Activated CD8-positive, alpha-beta memory T cell treated with anti-CD3 and anti-CD28 coated beads for 36 hours (primary cell): ENCODE measurements at regions not wholly inside any gene's neighbourhood (a gene's known extent, or its start where the extent isn't known, plus 50 kb on each side); places are given as distances from the start of the nearest gene placed in this dataset.

ENCODE experiments used
- CTCF ChIA-PET: fragments of 350-600 bp; sonication (Branson Sonifier 250); formaldehyde crosslinking; loops from one replicate; lab custom pipeline; 2021; ENCODE audit warnings: antibody characterized with exemption; lab: Charles Lee
- POLR2A ChIA-PET: fragments of 350-600 bp; sonication (Branson Sonifier 250); formaldehyde crosslinking; loops from one replicate; lab custom pipeline; 2021; ENCODE audit warnings: antibody characterized with exemption; lab: Charles Lee

GRCh38 chr10:117666166-117666565, 123.6 kb downstream of the EMX2 start:
- ChIA-PET POLR2A (no interaction called here), CTCF (no interaction called here)

GRCh38 chr10:117666965-117667364, 124.4 kb downstream of the EMX2 start:
- ChIA-PET POLR2A (no interaction called here), CTCF (no interaction called here)

- ChIA-PET CTCF (no interaction called here), POLR2A (no interaction called here)
Observed at GRCh38 chr10:117667831-117668230, 125.3 kb downstream of the EMX2 start.

GRCh38 chr10:117668327-117669008, 125.9 kb downstream of the EMX2 start:
- POLR2A ChIA-PET: no interaction called here
- CTCF ChIA-PET: no interaction called here

- CTCF ChIA-PET: no interaction called here
Observed at GRCh38 chr10:117669122-117669521, 126.6 kb downstream of the EMX2 start.

GRCh38 chr10:117670116-117670904, 127.8 kb downstream of the EMX2 start:
- ChIA-PET CTCF (no interaction called here), POLR2A (no interaction called here)

More at GRCh38 chr10:117669122-117669521, 126.6 kb downstream of the EMX2 start:
- POLR2A ChIA-PET: no interaction called here

- ChIA-PET POLR2A (no interaction called here), CTCF (no interaction called here)
Observed at GRCh38 chr10:117673230-117674010, 130.9 kb downstream of the EMX2 start.

GRCh38 chr10:117674201-117674600, 131.7 kb downstream of the EMX2 start:
- POLR2A ChIA-PET: no interaction called here
- CTCF ChIA-PET: no interaction called here

- CTCF ChIA-PET: no interaction called here
- POLR2A ChIA-PET: no interaction called here
Observed at GRCh38 chr10:117674646-117675045, 132.1 kb downstream of the EMX2 start.

- ChIA-PET CTCF (no interaction called here), POLR2A (no interaction called here)
Observed at GRCh38 chr10:117675514-117676055, 133.0 kb downstream of the EMX2 start.

- ChIA-PET POLR2A (no interaction called here), CTCF (no interaction called here)
Observed at GRCh38 chr10:117677239-117677638, 134.7 kb downstream of the EMX2 start.

GRCh38 chr10:117677890-117678500, 135.4 kb downstream of the EMX2 start:
- ChIA-PET POLR2A (no interaction called here), CTCF (no interaction called here)

GRCh38 chr10:117680601-117681000, 138.1 kb downstream of the EMX2 start:
- ChIA-PET CTCF (no interaction called here), POLR2A (no interaction called here)

- POLR2A ChIA-PET: no interaction called here
- CTCF ChIA-PET: no interaction called here
Observed at GRCh38 chr10:117681104-117681503, 138.6 kb downstream of the EMX2 start.

- ChIA-PET CTCF (no interaction called here), POLR2A (no interaction called here)
Observed at GRCh38 chr10:117684046-117684610, 141.6 kb downstream of the EMX2 start.

- CTCF ChIA-PET: no interaction called here
- POLR2A ChIA-PET: no interaction called here
Observed at GRCh38 chr10:117684672-117685211, 142.2 kb downstream of the EMX2 start.

- CTCF ChIA-PET: no interaction called here
- POLR2A ChIA-PET: no interaction called here
Observed at GRCh38 chr10:117685431-117685830, 142.9 kb downstream of the EMX2 start.

- ChIA-PET CTCF (no interaction called here), POLR2A (no interaction called here)
Observed at GRCh38 chr10:117686606-117687005, 144.1 kb downstream of the EMX2 start.

- CTCF ChIA-PET: no interaction called here
- POLR2A ChIA-PET: no interaction called here
Observed at GRCh38 chr10:117688358-117688757, 145.8 kb downstream of the EMX2 start.
